ENCODE measurements at regions not wholly inside any gene's neighbourhood (a gene's known extent, or its start where the extent isn't known, plus 50 kb on each side); places are given as distances from the start of the nearest gene placed in this dataset.

- no peak for TF ChIP-seq POLR2A (IDR thresholded peaks at IDR 0.05)
- TF ChIP-seq CTCF (IDR thresholded peaks at IDR 0.05): no peak
Observed at GRCh38 chr14:43249591-43249990, 1257.5 kb downstream of the FSCB start.
